ENCODE measurements at regions not wholly inside any gene's neighbourhood (a gene's known extent, or its start where the extent isn't known, plus 50 kb on each side); places are given as distances from the start of the nearest gene placed in this dataset.

- TF ChIP-seq, protein P1, sequence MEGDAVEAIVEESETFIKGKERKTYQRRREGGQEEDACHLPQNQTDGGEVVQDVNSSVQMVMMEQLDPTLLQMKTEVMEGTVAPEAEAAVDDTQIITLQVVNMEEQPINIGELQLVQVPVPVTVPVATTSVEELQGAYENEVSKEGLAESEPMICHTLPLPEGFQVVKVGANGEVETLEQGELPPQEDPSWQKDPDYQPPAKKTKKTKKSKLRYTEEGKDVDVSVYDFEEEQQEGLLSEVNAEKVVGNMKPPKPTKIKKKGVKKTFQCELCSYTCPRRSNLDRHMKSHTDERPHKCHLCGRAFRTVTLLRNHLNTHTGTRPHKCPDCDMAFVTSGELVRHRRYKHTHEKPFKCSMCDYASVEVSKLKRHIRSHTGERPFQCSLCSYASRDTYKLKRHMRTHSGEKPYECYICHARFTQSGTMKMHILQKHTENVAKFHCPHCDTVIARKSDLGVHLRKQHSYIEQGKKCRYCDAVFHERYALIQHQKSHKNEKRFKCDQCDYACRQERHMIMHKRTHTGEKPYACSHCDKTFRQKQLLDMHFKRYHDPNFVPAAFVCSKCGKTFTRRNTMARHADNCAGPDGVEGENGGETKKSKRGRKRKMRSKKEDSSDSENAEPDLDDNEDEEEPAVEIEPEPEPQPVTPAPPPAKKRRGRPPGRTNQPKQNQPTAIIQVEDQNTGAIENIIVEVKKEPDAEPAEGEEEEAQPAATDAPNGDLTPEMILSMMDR (IDR thresholded peaks at IDR 0.05; ENCODE audit: low read length) = no peak
- TF ChIP-seq EZH2phosphoT487 (IDR thresholded peaks at IDR 0.05; ENCODE audit: low read length) = no peak
These were observed 294.6 kb downstream of the RPS6KC1 start for GRCh38 chr1:213345621-213346020.

All from MM.1S (cell line).